PFSK-1 (cell line): ENCODE measurements at regions not wholly inside any gene's neighbourhood (a gene's known extent, or its start where the extent isn't known, plus 50 kb on each side); places are given as distances from the start of the nearest gene placed in this dataset.

Experiments used
- FOXP2 ChIP-seq: optimal IDR thresholded peaks from 2 replicates; pipeline ENCODE3; 2011; ENCODE audit warnings: borderline replicate concordance, control low read depth, inconsistent platforms; ENCODE audit not compliant: insufficient read depth; ENCODE audit errors: extremely low read length, extremely low read depth
- POLR2AphosphoS5 ChIP-seq: IDR thresholded peaks from 2 replicates; pipeline ENCODE4 v1.6.1; 2012; ENCODE audit warnings: low read depth, mild to moderate bottlenecking, control low read depth, low read length, moderate library complexity
- REST ChIP-seq, 2 experiments: IDR thresholded peaks; 2 replicates each; pipeline versions ENCODE4 v1.6.1 to v1.8.0; 2011 to 2012; ENCODE audit warnings: low read depth in 2 of 2, low read length in 2 of 2, control low read depth in 1 of 2, inconsistent platforms in 1 of 2, mild to moderate bottlenecking in 1 of 2, moderate library complexity in 1 of 2; ENCODE audit not compliant: insufficient read depth in 1 of 2
- SIN3A ChIP-seq: IDR thresholded peaks from 2 replicates; pipeline ENCODE4 v1.6.1; 2012; ENCODE audit warnings: mild to moderate bottlenecking, low read length, moderate library complexity, borderline replicate concordance; ENCODE audit not compliant: insufficient read depth
- TAF1 ChIP-seq: IDR thresholded peaks from 2 replicates; pipeline ENCODE4 v1.6.1; 2012; ENCODE audit warnings: low read length, control low read depth, borderline replicate concordance; ENCODE audit not compliant: insufficient read depth

- no peak for TF ChIP-seq POLR2AphosphoS5
- TF ChIP-seq TAF1 = no peak
- TF ChIP-seq FOXP2 = no peak
- no peak for TF ChIP-seq SIN3A
- no peak for TF ChIP-seq REST (IDR thresholded peaks at IDR 0.05; ENCODE audit: insufficient read depth in 1 of 2, low read depth in 2 of 2, low read length in 2 of 2)
Measured at GRCh38 chr1:232106415-232106814, 479.8 kb downstream of the DISC1 start.

GRCh38 chr1:232105561-232105960 is 479.0 kb downstream of the DISC1 start:
- TF ChIP-seq TAF1 = no peak
- TF ChIP-seq SIN3A = no peak
- no peak for TF ChIP-seq REST (IDR thresholded peaks at IDR 0.05; ENCODE audit: insufficient read depth in 1 of 2, low read depth in 2 of 2, low read length in 2 of 2)
- TF ChIP-seq FOXP2 = no peak
- no peak for TF ChIP-seq POLR2AphosphoS5

GRCh38 chr1:232101231-232101630 is 474.6 kb downstream of the DISC1 start:
- no peak for TF ChIP-seq TAF1
- TF ChIP-seq FOXP2 = no peak
- TF ChIP-seq SIN3A = no peak
- TF ChIP-seq POLR2AphosphoS5 = no peak
- no peak for TF ChIP-seq REST (IDR thresholded peaks at IDR 0.05; ENCODE audit: insufficient read depth in 1 of 2, low read depth in 2 of 2, low read length in 2 of 2)

GRCh38 chr1:232096751-232097150 is 470.2 kb downstream of the DISC1 start:
- TF ChIP-seq POLR2AphosphoS5 (no peak), FOXP2 (no peak)
